Muscle of arm (tissue), 1 donor: ENCODE measurements at regions not wholly inside any gene's neighbourhood (a gene's known extent, or its start where the extent isn't known, plus 50 kb on each side); places are given as distances from the start of the nearest gene placed in this dataset.
"Not testable (repeated sequence)": the region's sequence is repeated elsewhere in the genome, so short reads cannot be mapped to it uniquely, and the experiment has no call there.

Experiments used
- DNase-seq: peaks from one replicate; pipeline ENCODE4 v3.0.0-alpha.2; 2013

- DNase-seq, result no peak
These were observed 862.8 kb upstream of the SLITRK1 start for GRCh38 chr13:84745051-84745551.

- no peak for DNase-seq
These were observed 861.9 kb upstream of the SLITRK1 start for GRCh38 chr13:84744203-84744602.

GRCh38 chr13:84741253-84741652, 859.0 kb upstream of the SLITRK1 start:
- DNase-seq, result peak; percentile 0

GRCh38 chr13:84739021-84739420, 856.7 kb upstream of the SLITRK1 start:
- no peak for DNase-seq

GRCh38 chr13:84737661-84738060, 855.4 kb upstream of the SLITRK1 start:
- no peak for DNase-seq

- DNase-seq, result no peak
These were observed 848.1 kb upstream of the SLITRK1 start for GRCh38 chr13:84730376-84730775.

- no peak for DNase-seq
These were observed 823.9 kb upstream of the SLITRK1 start for GRCh38 chr13:84705982-84706710.

GRCh38 chr13:84702174-84702573, 819.9 kb upstream of the SLITRK1 start:
- DNase-seq, result no peak

- DNase-seq, result not testable (repeated sequence)
These were observed 815.3 kb upstream of the SLITRK1 start for GRCh38 chr13:84697591-84697990.

GRCh38 chr13:84686973-84687372, 804.7 kb upstream of the SLITRK1 start:
- no peak for DNase-seq

- DNase-seq, result no peak
These were observed 804.2 kb upstream of the SLITRK1 start for GRCh38 chr13:84686458-84686857.

- DNase-seq, result no peak
These were observed 802.5 kb upstream of the SLITRK1 start for GRCh38 chr13:84684804-84685203.

- no peak for DNase-seq
These were observed 801.9 kb upstream of the SLITRK1 start for GRCh38 chr13:84684048-84684662.

- no peak for DNase-seq
These were observed 801.2 kb upstream of the SLITRK1 start for GRCh38 chr13:84683448-84683847.

GRCh38 chr13:84677836-84678235, 795.6 kb upstream of the SLITRK1 start:
- DNase-seq, result no peak

GRCh38 chr13:84672616-84673015, 790.3 kb upstream of the SLITRK1 start:
- DNase-seq, result no peak

GRCh38 chr13:84670245-84670644, 788.0 kb upstream of the SLITRK1 start:
- no peak for DNase-seq

GRCh38 chr13:84668637-84669036, 786.4 kb upstream of the SLITRK1 start:
- DNase-seq, result no peak

GRCh38 chr13:84662491-84662890, 780.2 kb upstream of the SLITRK1 start:
- DNase-seq, result no peak

GRCh38 chr13:84661718-84662117, 779.4 kb upstream of the SLITRK1 start:
- DNase-seq, result no peak

- no peak for DNase-seq
These were observed 777.0 kb upstream of the SLITRK1 start for GRCh38 chr13:84659359-84659661.

- DNase-seq, result peak; percentile 19
These were observed 776.5 kb upstream of the SLITRK1 start for GRCh38 chr13:84658491-84659358.

GRCh38 chr13:84655677-84656076, 773.4 kb upstream of the SLITRK1 start:
- no peak for DNase-seq
